MM.1S (cell line): ENCODE measurements at regions not wholly inside any gene's neighbourhood (a gene's known extent, or its start where the extent isn't known, plus 50 kb on each side); places are given as distances from the start of the nearest gene placed in this dataset.

Experiments
- DNase-seq: peaks from one replicate; pipeline ENCODE4 v3.0.0-alpha.2; 2015
- H2AFZ ChIP-seq: fragments of 300-600 bp; sonication (generic); 2 replicates; pipeline ENCODE4 v1.6.0; 2016; ENCODE audit warnings: antibody characterized with exemption, low read length
- H3F3A ChIP-seq: fragments of 300-600 bp; sonication (generic); 2 replicates; pipeline ENCODE4 v1.6.1; 2016; ENCODE audit warnings: mild to moderate bottlenecking, antibody characterized with exemption, low read length, moderate library complexity, mixed read lengths; ENCODE audit not compliant: insufficient read depth
- H3K27ac ChIP-seq: fragments of 300-600 bp; sonication (generic); 2 replicates; pipeline ENCODE4 v1.5.1; 2016; ENCODE audit warnings: mild to moderate bottlenecking, low read length
- H3K27me3 ChIP-seq: fragments of 300-600 bp; sonication (generic); replicated peaks from 2 replicates; pipeline ENCODE4 v1.6.0; 2016; ENCODE audit warnings: low read length; ENCODE audit not compliant: insufficient read depth
- H3K36me3 ChIP-seq: fragments of 300-600 bp; sonication (generic); replicated peaks from 2 replicates; pipeline ENCODE4 v1.6.1; 2016; ENCODE audit warnings: mild to moderate bottlenecking, low read length, mixed read lengths; ENCODE audit not compliant: insufficient read depth
- H3K4me1 ChIP-seq: fragments of 300-600 bp; sonication (generic); 2 replicates; pipeline ENCODE4 v1.6.1; 2016; ENCODE audit warnings: low read length, mixed read lengths
- H3K4me2 ChIP-seq: fragments of 300-600 bp; sonication (generic); 2 replicates; pipeline ENCODE4 v1.6.0; 2016; ENCODE audit warnings: low read depth, low read length
- H3K4me3 ChIP-seq: fragments of 300-600 bp; sonication (generic); 2 replicates; pipeline ENCODE4 v1.5.1; 2016; ENCODE audit warnings: low read length, mixed read lengths
- H3K79me2 ChIP-seq: fragments of 300-600 bp; sonication (generic); 2 replicates; pipeline ENCODE4 v1.6.1; 2016; ENCODE audit warnings: mixed run types, low read length, mixed read lengths
- H3K9ac ChIP-seq: fragments of 300-600 bp; sonication (generic); 2 replicates; pipeline ENCODE4 v1.6.1; 2016; ENCODE audit warnings: low read length, mixed read lengths
- H3K9me2 ChIP-seq: fragments of 300-600 bp; sonication (generic); replicated peaks from 2 replicates; pipeline ENCODE4 v1.6.1; 2016; ENCODE audit warnings: mild to moderate bottlenecking, low read length, mixed read lengths; ENCODE audit not compliant: insufficient read depth
- H3K9me3 ChIP-seq: fragments of 300-600 bp; sonication (generic); replicated peaks from 2 replicates; pipeline ENCODE4 v1.6.1; 2016; ENCODE audit warnings: mild to moderate bottlenecking, low read length, mixed read lengths; ENCODE audit not compliant: insufficient read depth
- H4K20me1 ChIP-seq: fragments of 300-600 bp; sonication (generic); 2 replicates; pipeline ENCODE4 v1.6.1; 2016; ENCODE audit warnings: mild to moderate bottlenecking, low read length, moderate library complexity, mixed read lengths; ENCODE audit not compliant: insufficient read depth
- CTCF ChIP-seq: fragments of 300-600 bp; sonication (generic); IDR thresholded peaks from 2 replicates; pipeline ENCODE4 v1.5.1; 2016; ENCODE audit warnings: antibody characterized with exemption, low read length, mixed read lengths
- EZH2 ChIP-seq: fragments of 300-600 bp; sonication (generic); optimal IDR thresholded peaks from 2 replicates; pipeline ENCODE3; 2017; ENCODE audit warnings: low read depth, mild to moderate bottlenecking, antibody characterized with exemption, low read length, mixed read lengths
- EZH2phosphoT487 ChIP-seq: fragments of 300-600 bp; sonication (generic); IDR thresholded peaks from 2 replicates; pipeline ENCODE4 v1.6.1; 2018; ENCODE audit warnings: antibody characterized with exemption, low read length

- H3F3A ChIP-seq, result no peaks in the 10 kb centered on the region
- no peak overlapping the region for H3K27ac ChIP-seq
- no peak for DNase-seq
- H3K9me3 ChIP-seq, result no peaks in the 10 kb centered on the region
- no peaks in the 10 kb centered on the region for H3K9me2 ChIP-seq
- H3K79me2 ChIP-seq, result no peaks in the 10 kb centered on the region
- H3K4me2 ChIP-seq, result no peak overlapping the region
- no peak for TF ChIP-seq CTCF
- no peak for TF ChIP-seq EZH2phosphoT487
- TF ChIP-seq EZH2, result no peak
- no peaks in the 10 kb centered on the region for H3K36me3 ChIP-seq
- H3K4me3 ChIP-seq, result no peak overlapping the region
- no peaks in the 10 kb centered on the region for H3K27me3 ChIP-seq
- no peaks in the 10 kb centered on the region for H3K4me1 ChIP-seq
- H2AFZ ChIP-seq, result no peak overlapping the region
- no peak overlapping the region for H3K9ac ChIP-seq
- no peaks in the 10 kb centered on the region for H4K20me1 ChIP-seq
Measured at GRCh38 chr2:5520463-5520972, 171.7 kb upstream of the SOX11 start.

GRCh38 chr2:5521461-5521860, 170.7 kb upstream of the SOX11 start:
- H4K20me1 ChIP-seq, result no peaks in the 10 kb centered on the region
- H2AFZ ChIP-seq, result no peak overlapping the region
- H3K9ac ChIP-seq, result no peak overlapping the region
- no peaks in the 10 kb centered on the region for H3F3A ChIP-seq
- TF ChIP-seq CTCF (no peak), EZH2phosphoT487 (no peak), EZH2 (no peak)
- H3K4me2 ChIP-seq, result no peak overlapping the region
- DNase-seq, result no peak
- no peaks in the 10 kb centered on the region for H3K36me3 ChIP-seq
- H3K27ac ChIP-seq, result no peak overlapping the region
- no peaks in the 10 kb centered on the region for H3K79me2 ChIP-seq
- H3K27me3 ChIP-seq, result no peaks in the 10 kb centered on the region
- no peak overlapping the region for H3K4me3 ChIP-seq
- H3K4me1 ChIP-seq, result no peaks in the 10 kb centered on the region
- no peaks in the 10 kb centered on the region for H3K9me2 ChIP-seq
- H3K9me3 ChIP-seq, result no peaks in the 10 kb centered on the region

GRCh38 chr2:5524551-5524950, 167.6 kb upstream of the SOX11 start:
- H3K9ac ChIP-seq, result no peak overlapping the region
- no peak overlapping the region for H3K4me3 ChIP-seq
- no peaks in the 10 kb centered on the region for H3K9me2 ChIP-seq
- H3K4me2 ChIP-seq, result no peak overlapping the region
- H3K79me2 ChIP-seq, result no peaks in the 10 kb centered on the region
- DNase-seq, result no peak
- no peaks in the 10 kb centered on the region for H4K20me1 ChIP-seq
- no peaks in the 10 kb centered on the region for H3K4me1 ChIP-seq
- no peak overlapping the region for H2AFZ ChIP-seq
- H3K27me3 ChIP-seq, result no peaks in the 10 kb centered on the region
- no peak for TF ChIP-seq EZH2
- TF ChIP-seq CTCF, result no peak
- TF ChIP-seq EZH2phosphoT487, result no peak
- H3K9me3 ChIP-seq, result no peaks in the 10 kb centered on the region
- no peaks in the 10 kb centered on the region for H3K36me3 ChIP-seq
- H3K27ac ChIP-seq, result no peak overlapping the region
- no peaks in the 10 kb centered on the region for H3F3A ChIP-seq

- no peak for DNase-seq
- Histone ChIP-seq H3K9me3 (no peaks in the 10 kb centered on the region), H3K36me3 (no peaks in the 10 kb centered on the region), H2AFZ (no peak overlapping the region), H4K20me1 (no peaks in the 10 kb centered on the region), H3K27ac (no peak overlapping the region), H3K79me2 (no peaks in the 10 kb centered on the region), H3K9me2 (no peaks in the 10 kb centered on the region), H3K9ac (no peak overlapping the region), H3K4me3 (no peak overlapping the region), H3F3A (no peaks in the 10 kb centered on the region), H3K4me2 (no peak overlapping the region), H3K4me1 (no peaks in the 10 kb centered on the region), H3K27me3 (no peaks in the 10 kb centered on the region)
- TF ChIP-seq EZH2 (no peak), EZH2phosphoT487 (no peak), CTCF (no peak)
Measured at GRCh38 chr2:5528706-5529105, 163.5 kb upstream of the SOX11 start.
